ENCODE measurements at regions not wholly inside any gene's neighbourhood (a gene's known extent, or its start where the extent isn't known, plus 50 kb on each side); places are given as distances from the start of the nearest gene placed in this dataset.
"Not testable (repeated sequence)": the region's sequence is repeated elsewhere in the genome, so short reads cannot be mapped to it uniquely, and the experiment has no call there.

GRCh38 chr15:99455789-99456160 lies 110.0 kb upstream of the MEF2A start:
- peak; percentile 21 for DNase-seq (ENCODE audit: low read depth)

GRCh38 chr15:99464137-99464536 lies 101.6 kb upstream of the MEF2A start:
- no peak for DNase-seq (ENCODE audit: low read depth)

GRCh38 chr15:99466701-99467337 lies 99.0 kb upstream of the MEF2A start:
- DNase-seq (ENCODE audit: low read depth) = no peak

- no peak for DNase-seq (ENCODE audit: low read depth)
Observed at GRCh38 chr15:99467338-99467720, 98.5 kb upstream of the MEF2A start.

- peak; percentile 30 for DNase-seq (ENCODE audit: low read depth)
Observed at GRCh38 chr15:99467853-99468464, 97.8 kb upstream of the MEF2A start.

GRCh38 chr15:99470204-99470603 lies 95.6 kb upstream of the MEF2A start:
- not testable (repeated sequence) for DNase-seq (ENCODE audit: low read depth)

GRCh38 chr15:99472416-99473145 lies 93.2 kb upstream of the MEF2A start:
- DNase-seq (ENCODE audit: low read depth) = no peak

GRCh38 chr15:99473981-99474906 lies 91.5 kb upstream of the MEF2A start:
- DNase-seq (ENCODE audit: low read depth) = no peak

GRCh38 chr15:99474909-99475753 lies 90.7 kb upstream of the MEF2A start:
- DNase-seq (ENCODE audit: low read depth) = no peak

- DNase-seq (ENCODE audit: low read depth) = no peak
Observed at GRCh38 chr15:99475754-99476412, 89.9 kb upstream of the MEF2A start.

- peak; percentile 95 for DNase-seq (ENCODE audit: low read depth)
Observed at GRCh38 chr15:99476413-99477222, 89.2 kb upstream of the MEF2A start.

- DNase-seq (ENCODE audit: low read depth) = no peak
Observed at GRCh38 chr15:99477791-99478471, 87.9 kb upstream of the MEF2A start.

- no peak for DNase-seq (ENCODE audit: low read depth)
Observed at GRCh38 chr15:99478977-99479376, 86.8 kb upstream of the MEF2A start.

GRCh38 chr15:99480016-99480810 lies 85.6 kb upstream of the MEF2A start:
- peak; percentile 24 for DNase-seq (ENCODE audit: low read depth)

- DNase-seq (ENCODE audit: low read depth) = no peak
Observed at GRCh38 chr15:99481113-99481950, 84.5 kb upstream of the MEF2A start.

- DNase-seq (ENCODE audit: low read depth) = no peak
Observed at GRCh38 chr15:99481951-99482230, 83.9 kb upstream of the MEF2A start.

- DNase-seq (ENCODE audit: low read depth) = no peak
Observed at GRCh38 chr15:99482993-99483392, 82.8 kb upstream of the MEF2A start.

Data from ELR (cell line).